Ascending aorta (tissue), 2 donors: ENCODE measurements at regions not wholly inside any gene's neighbourhood (a gene's known extent, or its start where the extent isn't known, plus 50 kb on each side); places are given as distances from the start of the nearest gene placed in this dataset.

ENCODE experiments used
- DNase-seq, 2 donors: peaks; one replicate each; pipeline ENCODE4 v3.0.0-alpha.2; 2019; ENCODE audit warnings: low spot score in 2 of 2
- H3K27ac ChIP-seq, 2 donors: fragments of 200-600 bp; sonication (generic); one replicate each; pipeline ENCODE4 v1.5.1; 2016 to 2017; ENCODE audit warnings: mild to moderate bottlenecking in 1 of 2
- H3K27me3 ChIP-seq: fragments of 200-600 bp; sonication (generic); one replicate; pipeline ENCODE4 v1.5.1; 2017
- H3K36me3 ChIP-seq, 2 donors: fragments of 200-600 bp; sonication (generic); one replicate each; pipeline ENCODE4 v1.5.1; 2016
- H3K4me1 ChIP-seq, 2 donors: fragments of 200-600 bp; sonication (generic); one replicate each; pipeline ENCODE4 v1.5.1; 2016 to 2017; ENCODE audit warnings: mild to moderate bottlenecking in 1 of 2
- H3K4me3 ChIP-seq, 2 donors: fragments of 200-600 bp; sonication (generic); one replicate each; pipeline ENCODE4 v1.5.1; 2016 to 2017; ENCODE audit warnings: mild to moderate bottlenecking in 1 of 2
- H3K9me3 ChIP-seq, 2 donors: fragments of 200-600 bp; sonication (generic); one replicate each; pipeline ENCODE4 v1.5.1; 2016
- intact Hi-C: fragments of 100-400 bp; cut with DNase I; formaldehyde crosslinking; loops from one replicate; pipeline ENCODE4 v1.15.1; 2023
- TF ChIP-seq, protein P1 (sequence below), 3 experiments: fragments of 200-600 bp in 2 of 3; fragments of 450-650 bp in 1 of 3; sonication (generic) in 2 of 3; IDR thresholded peaks; one replicate each; pipeline ENCODE4 v1.5.1; 2016 to 2019; ENCODE audit warnings: antibody characterized with exemption in 3 of 3, mild to moderate bottlenecking in 1 of 3, moderate library complexity in 1 of 3

DNA sequence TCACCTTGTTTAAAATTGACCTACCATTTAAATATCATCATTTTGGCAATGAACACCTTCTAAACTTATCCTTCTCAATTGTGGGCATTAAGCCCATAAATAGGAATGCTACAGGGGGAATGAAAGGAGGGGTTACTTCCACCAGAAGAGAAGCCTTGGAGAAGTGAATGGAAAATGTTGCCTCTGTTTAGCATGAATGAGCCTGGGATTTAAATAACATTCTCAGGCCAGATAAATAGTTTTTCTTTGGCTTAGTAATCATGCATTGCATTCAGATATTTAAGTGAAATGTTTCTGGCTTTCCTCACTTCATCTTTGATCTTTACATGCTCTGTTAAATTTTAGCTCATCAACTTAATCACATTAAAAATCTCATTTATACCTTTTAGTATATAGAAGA, 284.3 kb upstream of the FMN2 start:
- H3K9me3 ChIP-seq = no peaks in the 10 kb centered on the region
- intact Hi-C loops = no loop called here
- H3K27ac ChIP-seq = no peak overlapping the region
- no peaks in the 10 kb centered on the region for H3K27me3 ChIP-seq
- no peak for DNase-seq
- H3K4me3 ChIP-seq = no peak overlapping the region
- TF ChIP-seq, protein P1, sequence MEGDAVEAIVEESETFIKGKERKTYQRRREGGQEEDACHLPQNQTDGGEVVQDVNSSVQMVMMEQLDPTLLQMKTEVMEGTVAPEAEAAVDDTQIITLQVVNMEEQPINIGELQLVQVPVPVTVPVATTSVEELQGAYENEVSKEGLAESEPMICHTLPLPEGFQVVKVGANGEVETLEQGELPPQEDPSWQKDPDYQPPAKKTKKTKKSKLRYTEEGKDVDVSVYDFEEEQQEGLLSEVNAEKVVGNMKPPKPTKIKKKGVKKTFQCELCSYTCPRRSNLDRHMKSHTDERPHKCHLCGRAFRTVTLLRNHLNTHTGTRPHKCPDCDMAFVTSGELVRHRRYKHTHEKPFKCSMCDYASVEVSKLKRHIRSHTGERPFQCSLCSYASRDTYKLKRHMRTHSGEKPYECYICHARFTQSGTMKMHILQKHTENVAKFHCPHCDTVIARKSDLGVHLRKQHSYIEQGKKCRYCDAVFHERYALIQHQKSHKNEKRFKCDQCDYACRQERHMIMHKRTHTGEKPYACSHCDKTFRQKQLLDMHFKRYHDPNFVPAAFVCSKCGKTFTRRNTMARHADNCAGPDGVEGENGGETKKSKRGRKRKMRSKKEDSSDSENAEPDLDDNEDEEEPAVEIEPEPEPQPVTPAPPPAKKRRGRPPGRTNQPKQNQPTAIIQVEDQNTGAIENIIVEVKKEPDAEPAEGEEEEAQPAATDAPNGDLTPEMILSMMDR (IDR thresholded peaks at IDR 0.05) = no peak
- H3K4me1 ChIP-seq = peaks cover 0 to 4% of the 10 kb centered on the region in 2 donors
- no peaks in the 10 kb centered on the region for H3K36me3 ChIP-seq

DNA sequence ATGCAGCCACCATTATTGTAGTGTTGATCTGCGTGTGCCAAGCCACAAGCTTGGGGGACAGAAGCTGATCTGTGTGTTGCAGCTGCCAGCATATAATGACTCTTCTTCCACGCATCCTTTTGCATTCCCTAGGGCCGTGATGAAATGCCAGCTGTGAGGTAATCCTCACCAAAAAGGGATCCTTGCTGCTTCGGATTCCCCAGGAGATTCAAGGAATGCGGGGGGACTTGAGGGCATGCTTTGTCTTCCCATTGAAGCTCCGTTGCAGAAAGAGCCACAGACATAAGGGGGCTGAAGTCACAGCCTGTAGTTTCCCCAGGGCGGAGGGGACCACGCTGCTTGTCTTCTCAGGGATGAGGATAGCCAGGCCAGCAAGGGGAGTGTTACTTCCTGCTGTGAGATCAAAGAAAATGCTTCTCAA, 281.6 kb upstream of the FMN2 start:
- intact Hi-C loops = no loop called here
- Histone ChIP-seq H3K27ac (no peak overlapping the region), H3K4me3 (no peak overlapping the region), H3K9me3 (no peaks in the 10 kb centered on the region), H3K4me1 (peaks cover 0 to 6% of the 10 kb centered on the region in 2 donors), H3K36me3 (no peaks in the 10 kb centered on the region), H3K27me3 (no peaks in the 10 kb centered on the region)
- TF ChIP-seq, protein P1 (IDR thresholded peaks at IDR 0.05) = no peak
- no peak for DNase-seq

DNA sequence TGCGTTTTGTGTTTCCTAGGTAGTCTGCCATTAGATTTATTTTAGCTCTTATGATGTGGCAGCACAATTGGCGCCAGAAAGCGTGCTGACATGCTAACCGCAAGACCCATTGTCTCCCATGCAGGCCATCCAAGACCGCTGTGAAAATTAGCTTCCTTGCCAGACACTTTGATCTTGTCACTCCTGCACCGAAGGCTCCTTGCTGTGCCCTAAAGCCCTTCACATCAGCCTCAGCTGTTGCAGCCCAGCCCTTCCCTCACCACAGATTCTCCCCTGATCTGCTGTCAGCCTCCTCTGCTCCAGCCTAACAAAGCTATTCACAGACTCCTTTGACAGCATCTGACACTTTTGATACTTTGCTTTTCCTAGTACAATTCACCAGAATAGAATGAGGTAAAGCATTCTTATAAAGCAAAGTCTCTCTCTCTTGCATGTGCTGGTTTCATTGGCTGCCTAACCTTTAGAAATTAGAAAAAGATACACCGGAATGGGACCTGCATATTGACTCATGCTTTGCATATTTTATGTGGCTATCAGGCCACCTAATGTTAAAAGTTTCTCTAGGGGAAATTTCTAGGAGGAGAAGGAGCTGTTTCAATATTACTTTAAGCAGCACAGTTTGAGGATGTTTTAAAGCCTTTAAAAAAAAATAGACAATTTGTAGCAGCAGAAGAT, 280.3 kb upstream of the FMN2 start:
- H3K27ac ChIP-seq = no peak overlapping the region
- intact Hi-C loops = no loop called here
- H3K4me1 ChIP-seq = peaks cover 0 to 2% of the 10 kb centered on the region in 2 donors

DNA sequence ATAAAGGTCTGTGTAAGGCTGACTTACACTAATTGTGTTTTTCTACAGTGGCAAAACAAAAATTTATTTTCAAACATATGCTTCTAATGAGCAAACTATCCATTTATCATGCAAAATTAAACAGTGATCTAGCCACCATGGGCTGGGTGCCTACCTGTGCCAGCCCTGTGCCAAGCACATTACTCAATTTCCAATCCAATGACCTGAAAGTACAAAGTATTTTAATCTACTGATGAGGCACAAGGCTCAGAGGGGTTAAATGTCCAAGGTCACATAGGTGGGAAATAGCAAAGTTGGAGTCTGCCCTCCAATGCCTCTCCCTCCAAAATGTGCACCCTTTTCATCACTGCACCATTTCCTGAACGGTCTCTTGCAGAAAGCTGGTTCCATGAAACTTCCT, 279.1 kb upstream of the FMN2 start:
- TF ChIP-seq, protein P1 (IDR thresholded peaks at IDR 0.05) = no peak
- Histone ChIP-seq H3K4me1 (peaks cover 3 to 11% of the 10 kb centered on the region in 2 donors), H3K27me3 (no peaks in the 10 kb centered on the region), H3K27ac (no peak overlapping the region), H3K36me3 (no peaks in the 10 kb centered on the region), H3K4me3 (no peak overlapping the region), H3K9me3 (no peaks in the 10 kb centered on the region)
- DNase-seq = no peak
- intact Hi-C loops = no loop called here

More for the DNA sequence above, 280.3 kb upstream of the FMN2 start:
- no peak overlapping the region for H3K4me3 ChIP-seq
- TF ChIP-seq, protein P1 (IDR thresholded peaks at IDR 0.05) = no peak
- H3K27me3 ChIP-seq = no peaks in the 10 kb centered on the region
- no peak for DNase-seq
- H3K9me3 ChIP-seq = no peaks in the 10 kb centered on the region
- no peaks in the 10 kb centered on the region for H3K36me3 ChIP-seq

DNA sequence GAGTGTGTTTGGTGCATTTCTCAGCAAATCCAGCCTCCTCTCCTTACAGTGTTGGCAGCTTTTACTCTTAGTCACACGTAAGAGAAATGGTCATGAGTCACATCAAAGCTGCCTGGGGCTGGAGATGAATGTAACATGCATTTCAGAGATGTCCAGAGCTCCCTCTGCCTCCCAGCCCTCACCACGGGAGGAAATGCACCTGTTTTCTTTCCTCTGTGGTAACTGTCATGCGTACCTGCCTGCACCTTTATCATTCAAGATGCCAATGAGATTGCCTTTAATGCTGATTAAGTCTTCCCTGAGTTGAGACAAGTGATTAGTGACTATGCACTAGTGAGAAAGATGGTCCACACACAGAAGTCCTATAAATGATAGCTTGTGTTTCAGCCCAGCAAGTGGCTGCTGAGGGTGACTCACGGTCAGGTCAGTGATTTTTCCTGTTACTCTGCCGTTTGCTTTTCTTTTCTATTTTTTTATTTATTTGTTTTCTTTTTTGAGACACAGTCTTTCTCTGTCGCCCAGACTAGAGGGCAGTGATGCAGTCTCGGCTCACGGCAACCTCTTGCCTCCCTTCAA, 277.3 kb upstream of the FMN2 start:
- intact Hi-C loops = no loop called here
- peaks cover 3 to 11% of the 10 kb centered on the region in 2 donors for H3K4me1 ChIP-seq
- no peaks in the 10 kb centered on the region for H3K27me3 ChIP-seq
- TF ChIP-seq, protein P1 (IDR thresholded peaks at IDR 0.05) = peak in 1 of 3 experiments; percentile 9
- H3K27ac ChIP-seq = peak overlapping the region; percentile 37 to 71
- H3K4me3 ChIP-seq = peak overlapping the region in 1 of 2 donors; percentile 7
- H3K36me3 ChIP-seq = no peaks in the 10 kb centered on the region
- no peaks in the 10 kb centered on the region for H3K9me3 ChIP-seq
- DNase-seq = peak in 1 of 2 donors; percentile 72
